T1000 (cell line): ENCODE measurements at regions not wholly inside any gene's neighbourhood (a gene's known extent, or its start where the extent isn't known, plus 50 kb on each side); places are given as distances from the start of the nearest gene placed in this dataset.

Experiments
- DNase-seq: peaks from one replicate; lab custom pipeline; 2025; ENCODE audit warnings: mixed read lengths; lab: John Stamatoyannopoulos, UW

- no peak for DNase-seq
Observed at GRCh38 chr7:68434857-68435256, 1163.4 kb upstream of the AUTS2 start.

- no peak for DNase-seq
Observed at GRCh38 chr7:68438016-68438415, 1160.3 kb upstream of the AUTS2 start.

GRCh38 chr7:68438811-68439210 lies 1159.5 kb upstream of the AUTS2 start:
- DNase-seq = no peak

GRCh38 chr7:68439897-68440296 lies 1158.4 kb upstream of the AUTS2 start:
- DNase-seq = no peak

GRCh38 chr7:68440866-68441265 lies 1157.4 kb upstream of the AUTS2 start:
- DNase-seq = no peak

- no peak for DNase-seq
Observed at GRCh38 chr7:68441645-68442044, 1156.6 kb upstream of the AUTS2 start.

GRCh38 chr7:68442931-68443631 lies 1155.2 kb upstream of the AUTS2 start:
- DNase-seq = no peak

- no peak for DNase-seq
Observed at GRCh38 chr7:68444042-68444441, 1154.2 kb upstream of the AUTS2 start.

GRCh38 chr7:68444956-68445355 lies 1153.3 kb upstream of the AUTS2 start:
- DNase-seq = no peak

GRCh38 chr7:68446183-68446582 lies 1152.1 kb upstream of the AUTS2 start:
- DNase-seq = no peak

GRCh38 chr7:68449099-68449498 lies 1149.2 kb upstream of the AUTS2 start:
- no peak for DNase-seq

- DNase-seq = no peak
Observed at GRCh38 chr7:68449816-68450215, 1148.5 kb upstream of the AUTS2 start.

GRCh38 chr7:68454931-68455330 lies 1143.3 kb upstream of the AUTS2 start:
- no peak for DNase-seq

GRCh38 chr7:68456469-68456868 lies 1141.8 kb upstream of the AUTS2 start:
- no peak for DNase-seq

- no peak for DNase-seq
Observed at GRCh38 chr7:68457481-68457880, 1140.8 kb upstream of the AUTS2 start.

GRCh38 chr7:68458010-68458908 lies 1140.0 kb upstream of the AUTS2 start:
- no peak for DNase-seq

GRCh38 chr7:68461430-68461829 lies 1136.8 kb upstream of the AUTS2 start:
- DNase-seq = no peak

- no peak for DNase-seq
Observed at GRCh38 chr7:68470836-68471435, 1127.3 kb upstream of the AUTS2 start.

- DNase-seq = no peak
Observed at GRCh38 chr7:68472688-68473087, 1125.6 kb upstream of the AUTS2 start.

- DNase-seq = no peak
Observed at GRCh38 chr7:68474661-68475216, 1123.5 kb upstream of the AUTS2 start.

GRCh38 chr7:68476966-68477365 lies 1121.3 kb upstream of the AUTS2 start:
- no peak for DNase-seq

- no peak for DNase-seq
Observed at GRCh38 chr7:68478326-68478725, 1119.9 kb upstream of the AUTS2 start.

GRCh38 chr7:68482800-68483199 lies 1115.5 kb upstream of the AUTS2 start:
- DNase-seq = no peak
